ENCODE measurements at regions not wholly inside any gene's neighbourhood (a gene's known extent, or its start where the extent isn't known, plus 50 kb on each side); places are given as distances from the start of the nearest gene placed in this dataset.
"Not testable (repeated sequence)": the region's sequence is repeated elsewhere in the genome, so short reads cannot be mapped to it uniquely, and the experiment has no call there.

DNA sequence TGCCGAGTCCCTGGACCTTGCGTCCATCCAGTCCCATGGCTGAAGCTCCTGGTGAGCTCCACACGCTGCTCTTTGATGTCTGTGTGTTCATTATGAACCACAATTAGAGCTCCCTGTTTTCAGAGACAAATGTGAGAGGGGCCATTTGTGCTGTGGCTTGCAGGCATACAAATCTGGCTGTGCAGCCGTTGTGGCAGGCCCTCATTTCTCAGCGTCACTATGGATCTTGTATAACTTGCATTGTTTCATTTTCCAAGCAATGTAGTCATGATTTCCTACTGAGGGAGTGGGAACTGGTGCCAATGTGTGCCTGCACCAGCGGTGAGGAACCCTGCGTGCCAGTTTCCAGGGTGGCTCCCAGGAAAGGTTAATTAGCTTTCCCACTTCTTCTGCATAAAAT is 542.6 kb downstream of the TMEM114 start:
- DNase-seq: no peak

DNA sequence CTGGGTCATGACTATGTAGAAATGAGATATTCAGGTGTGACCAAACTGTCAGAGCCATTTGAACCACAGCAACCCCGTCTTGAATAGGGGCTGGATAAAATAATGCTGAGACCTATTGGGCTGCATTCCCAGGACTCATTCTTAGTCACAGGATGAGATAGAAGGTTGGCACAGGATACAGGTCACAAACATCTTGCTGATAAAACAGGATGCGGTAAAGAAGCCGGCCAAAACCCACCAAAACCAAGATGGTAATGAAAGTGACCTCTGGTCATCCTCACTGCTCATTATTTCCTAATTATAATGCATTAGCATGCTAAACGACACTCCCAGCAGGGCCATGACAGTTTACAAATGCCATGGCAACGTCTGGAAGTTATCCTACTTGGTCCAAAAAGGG is 545.5 kb downstream of the TMEM114 start:
- no peak for DNase-seq

DNA sequence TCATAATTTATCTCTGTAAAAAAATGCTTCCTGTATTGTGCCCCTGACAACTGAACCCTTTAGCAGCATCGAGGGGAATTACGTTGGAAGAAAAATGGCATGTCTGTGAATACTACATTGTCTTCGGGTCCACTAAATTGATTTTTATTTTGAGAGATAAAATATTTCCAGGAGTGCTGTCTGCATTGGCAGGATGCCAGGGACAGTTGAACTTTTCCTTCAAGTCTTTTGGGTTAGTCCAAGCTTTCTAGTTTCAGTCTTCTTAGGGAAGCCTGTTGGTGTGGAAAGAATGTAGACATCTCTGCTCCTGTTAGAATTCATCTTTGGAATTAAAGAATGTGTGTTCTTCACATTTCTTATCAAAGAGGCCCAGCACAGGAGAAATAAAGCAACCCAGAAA is 557.9 kb downstream of the TMEM114 start:
- DNase-seq: no peak

DNA sequence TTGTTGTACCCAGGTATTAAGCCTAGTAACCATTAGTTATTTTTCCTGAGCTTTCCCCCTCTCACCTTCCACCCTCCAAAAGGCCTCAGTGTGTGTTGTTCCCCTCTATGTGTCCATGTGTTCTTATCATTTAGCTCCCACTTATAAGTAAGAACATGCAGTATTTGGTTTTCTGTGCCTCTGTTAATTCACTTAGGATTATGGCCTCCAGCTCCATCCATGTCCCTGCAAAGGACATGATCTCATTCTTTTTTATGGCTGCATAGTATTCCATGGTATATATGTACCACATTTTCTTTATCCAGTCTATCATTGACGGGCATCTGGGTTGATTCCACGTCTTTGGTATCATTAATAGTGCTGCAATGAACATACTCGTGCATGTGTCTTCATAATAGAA is 560.3 kb downstream of the TMEM114 start:
- DNase-seq: not testable (repeated sequence)

GRCh38 chr16:8026450-8026849 is 563.9 kb downstream of the TMEM114 start:
- no peak for DNase-seq

- no peak for DNase-seq
These were observed 567.0 kb downstream of the TMEM114 start for GRCh38 chr16:8023326-8023725.

DNA sequence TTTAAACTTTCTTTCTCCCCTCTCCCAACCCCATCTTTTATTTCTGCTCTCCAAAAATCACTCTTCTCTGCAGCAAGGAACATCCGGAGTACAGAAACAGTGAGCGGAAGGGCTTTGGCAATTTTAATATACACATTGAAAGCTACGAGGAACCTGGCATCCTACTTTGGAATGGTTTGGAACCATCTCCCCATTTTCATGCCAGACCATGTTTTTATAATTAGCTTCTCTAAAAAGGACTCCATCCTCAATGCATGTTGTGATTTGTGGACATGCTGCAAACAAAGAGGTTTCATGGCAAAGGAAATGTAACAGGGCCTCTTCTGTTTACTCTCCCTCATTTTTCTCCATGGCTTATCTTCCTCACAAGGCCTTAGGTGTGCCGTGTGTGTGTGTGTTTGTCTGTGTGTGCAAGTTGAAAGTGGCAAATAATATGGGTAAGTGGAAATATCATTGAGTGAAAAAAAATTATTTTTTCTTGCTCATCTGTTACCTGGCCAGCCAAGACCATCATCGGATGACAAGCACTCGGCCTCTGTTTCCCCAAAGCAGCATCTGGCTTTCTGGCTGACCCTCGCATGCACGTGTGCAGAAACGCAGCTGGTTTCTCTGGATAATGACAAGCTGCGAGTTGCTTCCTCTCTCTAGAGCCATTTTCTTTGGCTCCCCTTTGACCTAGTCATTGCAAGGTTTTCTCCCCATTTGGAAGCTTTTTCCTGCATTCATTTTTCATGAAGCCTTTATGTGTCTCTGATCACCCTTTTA is 585.0 kb downstream of the TMEM114 start:
- DNase-seq: no peak

DNA sequence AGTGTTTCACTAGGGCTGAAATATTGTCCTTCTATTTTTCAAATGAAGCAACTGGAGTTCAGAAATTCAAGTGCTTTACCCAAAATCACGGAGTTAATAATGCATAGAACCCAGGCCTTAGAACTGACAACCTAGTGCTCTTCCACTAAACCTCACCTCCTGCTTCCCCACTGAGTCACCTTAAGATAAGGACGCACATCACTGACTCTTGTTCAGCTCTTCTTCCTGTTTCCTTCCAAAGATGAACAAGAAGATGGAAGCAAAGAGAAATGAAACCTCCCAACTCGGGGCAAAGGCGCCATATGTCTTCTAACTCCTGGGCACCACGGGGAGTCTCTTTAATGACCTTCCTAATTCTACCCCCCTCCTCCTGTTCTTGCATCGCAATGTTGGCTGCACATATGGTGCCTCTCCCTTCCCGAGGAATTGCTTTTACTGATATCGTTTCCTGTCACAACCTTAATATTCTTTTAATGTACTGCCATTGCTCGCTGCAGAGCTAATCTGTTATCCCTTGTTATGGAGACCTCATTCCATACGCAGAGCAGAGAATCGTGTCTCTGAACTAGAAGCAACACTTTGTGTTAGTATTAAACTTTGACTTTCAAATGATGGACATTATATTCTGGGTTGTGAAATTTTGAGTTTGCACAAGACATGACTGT is 591.4 kb downstream of the TMEM114 start:
- no peak for DNase-seq

GRCh38 chr16:7997966-7998365 is 592.3 kb downstream of the TMEM114 start:
- DNase-seq: no peak

DNA sequence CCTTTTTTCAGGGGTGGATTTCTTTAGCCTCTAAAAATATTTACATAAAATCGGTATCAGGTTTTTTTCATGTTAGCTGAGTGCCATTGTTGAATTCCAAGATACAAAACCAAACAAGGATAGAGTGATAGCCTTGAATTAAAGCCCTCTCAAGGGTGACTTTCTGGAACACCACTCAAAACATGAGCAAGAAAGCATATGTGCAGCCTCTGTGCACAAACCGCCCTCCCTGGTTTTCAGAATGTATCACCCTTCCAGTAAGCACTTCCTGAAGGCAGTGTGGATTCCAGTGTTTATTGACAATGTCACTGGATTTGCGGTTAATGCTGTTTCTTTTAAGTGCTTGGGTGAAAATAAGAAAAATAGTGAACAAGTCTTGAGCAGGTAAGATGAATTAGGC is 597.7 kb downstream of the TMEM114 start:
- no peak for DNase-seq

GRCh38 chr16:7990626-7991260 is 599.6 kb downstream of the TMEM114 start:
- DNase-seq: no peak

DNA sequence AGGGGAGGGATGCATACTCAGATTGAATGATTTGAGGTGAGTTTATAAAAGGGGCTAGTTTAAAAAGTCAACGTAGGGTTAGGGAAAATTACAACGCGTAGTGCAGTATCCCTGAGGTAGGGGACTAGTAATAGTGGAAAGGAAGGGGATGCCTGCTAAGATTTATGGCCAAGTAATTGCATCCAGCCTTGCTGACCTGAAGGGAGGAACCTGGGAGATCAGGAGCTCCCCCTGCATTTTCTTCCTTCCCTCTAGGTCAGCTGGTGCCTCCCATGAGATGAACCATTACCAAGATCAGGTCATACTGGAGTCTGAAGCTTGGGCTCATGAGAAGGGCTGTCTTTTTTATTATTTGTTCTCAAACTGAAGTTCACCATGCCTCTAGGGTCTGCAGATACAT is 606.6 kb downstream of the TMEM114 start:
- DNase-seq: no peak

DNA sequence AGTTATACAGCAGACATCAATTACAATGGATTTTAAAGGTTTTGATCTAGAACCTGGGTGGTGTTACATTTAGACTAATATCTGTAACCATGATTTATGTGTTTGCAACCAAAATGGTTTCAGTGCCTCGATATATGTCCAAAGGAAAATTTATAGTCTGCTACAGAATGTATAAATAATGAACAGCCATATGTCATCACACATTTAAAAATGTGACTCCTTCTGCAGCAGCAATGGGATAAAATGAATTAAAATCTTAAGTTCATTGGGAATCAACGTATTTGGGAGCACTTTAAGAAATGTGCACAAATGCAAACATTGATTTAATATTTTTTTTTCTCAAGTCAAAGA is 610.2 kb downstream of the TMEM114 start:
- DNase-seq: no peak

GRCh38 chr16:7979448-7980132 is 610.7 kb downstream of the TMEM114 start:
- no peak for DNase-seq

- DNase-seq: no peak
These were observed 613.7 kb downstream of the TMEM114 start for GRCh38 chr16:7976563-7976962.

- no peak for DNase-seq
These were observed 614.2 kb downstream of the TMEM114 start for GRCh38 chr16:7976125-7976524.

DNA sequence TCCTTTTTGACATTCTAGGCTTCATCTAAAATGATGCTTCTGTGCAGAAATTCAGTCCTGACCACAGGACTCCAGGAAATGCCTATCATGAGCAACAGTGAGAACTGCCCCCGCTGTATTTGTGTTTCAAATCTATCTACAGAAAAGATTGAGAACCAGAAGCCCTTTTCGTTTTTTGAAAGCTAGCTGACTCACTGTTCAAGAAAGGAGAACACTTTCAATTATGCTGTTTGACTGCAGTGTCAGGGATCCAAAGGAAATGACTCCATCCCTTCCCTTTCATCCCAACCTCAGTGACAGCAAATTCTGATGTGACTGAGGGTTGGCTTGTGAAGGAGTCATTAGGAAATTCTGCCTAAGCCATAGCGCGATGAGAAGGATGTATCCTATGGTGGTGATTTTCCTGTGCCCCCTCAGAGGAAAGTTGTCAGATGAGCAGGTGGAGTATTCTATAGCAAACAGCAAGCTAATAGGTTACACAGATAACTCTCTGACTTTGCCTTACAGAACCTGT is 622.3 kb downstream of the TMEM114 start:
- no peak for DNase-seq

DNA sequence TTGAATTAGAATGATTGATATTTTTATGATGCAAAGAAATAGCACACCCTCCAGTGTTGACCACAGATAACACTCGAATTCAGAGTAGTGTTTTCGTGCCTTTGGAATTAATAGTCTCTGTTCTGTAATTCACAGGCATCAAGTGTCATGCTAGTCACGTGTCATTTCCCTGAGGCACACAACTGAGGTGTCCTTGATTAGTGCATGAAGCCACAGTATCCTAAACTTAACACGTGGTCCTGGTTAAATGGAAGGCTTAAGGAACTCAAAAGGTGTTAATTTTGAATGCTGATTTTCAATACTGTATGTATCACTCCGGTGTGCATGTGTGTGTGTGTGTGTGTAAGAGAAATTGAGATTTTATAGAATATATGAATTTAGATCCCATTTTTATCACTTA is 625.6 kb downstream of the TMEM114 start:
- no peak for DNase-seq

GRCh38 chr16:7964167-7964566 is 626.1 kb downstream of the TMEM114 start:
- DNase-seq: no peak

DNA sequence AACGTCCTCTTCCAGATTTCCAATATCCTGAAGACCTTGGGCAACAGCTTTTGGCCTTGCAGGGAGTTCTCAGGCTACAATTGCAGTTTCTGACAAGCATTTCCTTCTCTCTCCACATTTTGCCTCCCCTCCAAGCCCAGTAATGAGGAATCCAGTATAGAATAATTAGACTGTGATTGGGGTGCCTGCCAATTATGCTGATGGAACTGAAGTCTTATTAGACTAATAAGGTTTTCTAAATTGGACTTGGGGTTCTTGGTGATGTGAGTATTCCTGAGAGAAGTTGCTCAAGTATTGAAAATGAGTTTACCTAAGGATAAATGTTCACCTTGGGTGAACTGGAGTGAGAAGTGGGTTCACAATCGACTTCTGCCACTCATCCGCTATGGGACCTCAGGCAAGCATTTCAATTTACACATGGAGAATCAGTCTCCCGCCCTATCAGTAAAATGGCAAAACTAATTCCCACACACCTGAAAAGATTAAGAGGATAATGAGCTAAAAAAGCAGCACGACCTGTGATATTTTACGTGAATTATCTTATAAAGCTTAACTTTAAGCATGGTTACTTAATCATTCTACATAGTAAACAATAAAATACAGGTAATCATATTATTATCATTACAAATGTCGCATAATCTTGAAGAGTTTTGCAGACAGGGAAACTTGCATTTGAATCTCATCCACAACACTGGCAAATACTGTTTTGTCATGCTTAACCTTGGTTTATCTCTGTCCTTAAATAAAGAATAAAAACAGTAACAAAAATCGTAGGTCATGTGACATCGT is 628.0 kb downstream of the TMEM114 start:
- no peak for DNase-seq

GRCh38 chr16:7957151-7957550 is 624.5 kb downstream of the RBFOX1 start:
- no peak for DNase-seq

GRCh38 chr16:7953360-7953759 is 620.7 kb downstream of the RBFOX1 start:
- no peak for DNase-seq

GRCh38 chr16:7946142-7946541 is 613.5 kb downstream of the RBFOX1 start:
- no peak for DNase-seq
